ENCODE measurements at regions not wholly inside any gene's neighbourhood (a gene's known extent, or its start where the extent isn't known, plus 50 kb on each side); places are given as distances from the start of the nearest gene placed in this dataset.

DNA sequence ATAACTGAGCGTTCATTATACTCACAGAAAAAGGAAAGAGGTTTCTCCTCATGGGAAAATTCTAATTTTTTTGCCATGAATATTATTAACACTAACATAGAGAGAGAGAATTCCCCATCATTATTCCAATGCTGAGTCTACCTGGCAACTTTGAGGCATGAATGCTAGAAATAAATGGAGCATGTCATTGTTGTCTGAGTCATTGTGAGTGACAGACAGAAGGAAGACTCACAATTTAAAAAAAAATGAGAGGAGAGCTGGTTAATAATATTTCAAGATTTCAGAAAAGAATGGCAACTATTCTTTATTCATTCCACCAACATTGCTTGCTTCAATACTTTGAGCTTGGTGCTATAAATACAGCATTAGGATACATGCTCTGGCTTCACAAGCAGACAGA lies 170.4 kb upstream of the HS3ST1 start:
- Histone ChIP-seq H3K36me3 (no peaks in the 10 kb centered on the region), H3K27ac (no peak overlapping the region), H3K4me3 (no peak overlapping the region), H3K9me3 (no peaks in the 10 kb centered on the region), H3K4me1 (no peaks in the 10 kb centered on the region), H3K27me3 (no peaks in the 10 kb centered on the region)
- intact Hi-C loops (cut with DNase I): no loop called here
- no peak for ATAC-seq
- TF ChIP-seq POLR2A (IDR thresholded peaks at IDR 0.05): no peak
- TF ChIP-seq, protein P1, sequence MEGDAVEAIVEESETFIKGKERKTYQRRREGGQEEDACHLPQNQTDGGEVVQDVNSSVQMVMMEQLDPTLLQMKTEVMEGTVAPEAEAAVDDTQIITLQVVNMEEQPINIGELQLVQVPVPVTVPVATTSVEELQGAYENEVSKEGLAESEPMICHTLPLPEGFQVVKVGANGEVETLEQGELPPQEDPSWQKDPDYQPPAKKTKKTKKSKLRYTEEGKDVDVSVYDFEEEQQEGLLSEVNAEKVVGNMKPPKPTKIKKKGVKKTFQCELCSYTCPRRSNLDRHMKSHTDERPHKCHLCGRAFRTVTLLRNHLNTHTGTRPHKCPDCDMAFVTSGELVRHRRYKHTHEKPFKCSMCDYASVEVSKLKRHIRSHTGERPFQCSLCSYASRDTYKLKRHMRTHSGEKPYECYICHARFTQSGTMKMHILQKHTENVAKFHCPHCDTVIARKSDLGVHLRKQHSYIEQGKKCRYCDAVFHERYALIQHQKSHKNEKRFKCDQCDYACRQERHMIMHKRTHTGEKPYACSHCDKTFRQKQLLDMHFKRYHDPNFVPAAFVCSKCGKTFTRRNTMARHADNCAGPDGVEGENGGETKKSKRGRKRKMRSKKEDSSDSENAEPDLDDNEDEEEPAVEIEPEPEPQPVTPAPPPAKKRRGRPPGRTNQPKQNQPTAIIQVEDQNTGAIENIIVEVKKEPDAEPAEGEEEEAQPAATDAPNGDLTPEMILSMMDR (IDR thresholded peaks at IDR 0.05): no peak
- no peak for DNase-seq
- WGBS (ENCODE audit: insufficient coverage, low coverage, low lambda C conversion rate, missing lambda C conversion rate): 0% methylated on average over 1 of the region's 1 CpG

DNA sequence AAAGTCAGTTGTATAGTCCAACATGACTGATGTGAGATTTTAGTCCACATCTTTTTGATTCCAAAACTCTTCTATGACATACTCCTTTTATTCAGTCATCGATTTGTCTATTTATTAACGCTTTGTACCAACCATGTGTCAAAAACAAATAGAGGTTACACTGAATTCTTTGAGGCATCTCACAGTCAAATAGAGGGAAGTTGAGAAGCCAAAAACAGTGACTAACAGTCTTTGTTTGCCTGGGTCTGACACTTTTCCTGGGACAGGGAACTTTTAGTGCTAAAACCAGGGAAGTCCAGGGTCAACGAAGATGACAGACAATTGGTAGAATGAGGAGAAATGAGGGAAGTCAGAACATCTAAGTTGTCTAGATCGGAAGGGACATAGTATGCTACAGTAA lies 169.9 kb upstream of the HS3ST1 start:
- H3K27me3 ChIP-seq: no peaks in the 10 kb centered on the region
- intact Hi-C loops (cut with DNase I): no loop called here
- TF ChIP-seq, protein P1 (IDR thresholded peaks at IDR 0.05): no peak
- no peak for TF ChIP-seq POLR2A (IDR thresholded peaks at IDR 0.05)
- H3K4me3 ChIP-seq: no peak overlapping the region
- ATAC-seq (no peak), DNase-seq (no peak)
- no peak overlapping the region for H3K27ac ChIP-seq
- no peaks in the 10 kb centered on the region for H3K36me3 ChIP-seq
- WGBS (ENCODE audit: insufficient coverage, low coverage, low lambda C conversion rate, missing lambda C conversion rate): 21% methylated on average over 4 of the region's 4 CpGs
- no peaks in the 10 kb centered on the region for H3K9me3 ChIP-seq
- H3K4me1 ChIP-seq: no peaks in the 10 kb centered on the region

DNA sequence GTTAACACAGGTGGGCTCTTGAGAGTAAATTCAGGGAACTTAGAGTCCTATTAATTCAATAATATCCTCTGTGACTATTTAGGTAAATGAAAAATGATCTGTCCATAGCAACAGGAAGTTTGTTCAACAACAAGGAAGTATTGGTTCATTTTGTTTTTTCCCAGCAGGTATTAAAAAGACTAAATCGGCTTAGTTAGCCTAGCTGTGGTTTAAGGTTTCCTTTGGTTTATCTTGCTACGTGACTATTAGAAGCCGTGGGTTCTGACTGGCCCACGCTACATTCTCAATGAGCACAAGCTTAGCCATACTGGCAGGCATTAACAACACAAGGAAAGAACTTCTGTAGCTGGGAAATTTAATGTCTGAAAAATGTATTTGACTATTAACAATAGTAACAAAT lies 168.8 kb upstream of the HS3ST1 start:
- Histone ChIP-seq H3K27me3 (no peaks in the 10 kb centered on the region), H3K4me3 (no peak overlapping the region), H3K36me3 (no peaks in the 10 kb centered on the region), H3K9me3 (no peaks in the 10 kb centered on the region), H3K27ac (no peak overlapping the region), H3K4me1 (no peaks in the 10 kb centered on the region)
- DNase-seq (no peak), ATAC-seq (no peak)
- intact Hi-C loops (cut with DNase I): no loop called here
- TF ChIP-seq, protein P1 (IDR thresholded peaks at IDR 0.05): no peak
- TF ChIP-seq POLR2A (IDR thresholded peaks at IDR 0.05): no peak
- 37% methylated on average over 4 of the region's 4 CpGs for WGBS (ENCODE audit: insufficient coverage, low coverage, low lambda C conversion rate, missing lambda C conversion rate)

DNA sequence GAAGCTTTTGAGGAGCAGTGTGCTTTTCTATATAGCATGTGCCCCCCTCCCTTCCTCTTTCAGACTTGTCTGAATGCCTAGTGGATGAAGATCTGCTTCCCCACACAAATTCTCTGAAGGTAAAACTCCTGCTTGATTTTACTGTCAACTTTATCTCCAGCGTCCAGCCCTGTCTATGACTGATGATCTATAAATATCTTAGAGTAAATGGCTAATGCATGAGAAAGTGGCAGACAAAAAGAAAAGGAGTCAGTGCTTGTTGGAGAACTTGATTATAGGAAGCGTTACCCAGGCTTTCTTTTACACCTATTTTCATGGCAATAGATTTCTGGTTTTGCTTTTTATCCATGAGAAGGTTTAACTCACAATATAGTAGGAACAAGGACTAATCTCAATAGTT lies 168.3 kb upstream of the HS3ST1 start:
- Histone ChIP-seq H3K27ac (no peak overlapping the region), H3K36me3 (no peaks in the 10 kb centered on the region), H3K9me3 (no peaks in the 10 kb centered on the region), H3K4me1 (no peaks in the 10 kb centered on the region), H3K27me3 (no peaks in the 10 kb centered on the region), H3K4me3 (no peak overlapping the region)
- 54% methylated on average over 2 of the region's 2 CpGs for WGBS (ENCODE audit: insufficient coverage, low coverage, low lambda C conversion rate, missing lambda C conversion rate)
- DNase-seq (no peak), ATAC-seq (no peak)
- TF ChIP-seq, protein P1 (IDR thresholded peaks at IDR 0.05): no peak
- no peak for TF ChIP-seq POLR2A (IDR thresholded peaks at IDR 0.05)
- intact Hi-C loops (cut with DNase I): no loop called here

DNA sequence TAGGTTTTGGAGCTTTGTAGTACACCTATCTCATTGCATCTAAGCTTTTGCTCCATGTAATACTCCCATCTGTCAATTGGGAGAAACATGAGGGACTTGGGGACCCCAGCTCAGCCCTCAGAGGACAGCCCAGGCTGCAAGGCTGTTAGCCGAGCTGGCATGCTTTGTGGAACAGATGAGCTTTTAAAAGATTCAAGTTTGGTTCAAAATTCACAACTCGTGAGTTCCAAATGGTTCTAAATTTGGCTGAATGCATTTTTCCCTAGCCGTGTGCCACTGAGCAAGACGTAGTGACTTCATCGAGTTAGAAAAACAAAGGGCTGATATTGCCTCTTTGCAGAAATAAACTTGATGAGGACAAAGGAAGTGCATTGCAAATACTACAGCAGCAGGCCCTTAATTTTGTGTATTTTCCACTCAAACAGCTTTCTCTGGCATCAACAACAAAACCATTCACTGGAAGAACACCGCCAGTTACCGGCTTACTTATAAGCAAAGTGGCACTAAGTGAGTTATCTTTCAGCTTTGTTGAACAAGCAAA lies 165.0 kb upstream of the HS3ST1 start:
- intact Hi-C loops (cut with DNase I): no loop called here
- TF ChIP-seq, protein P1 (IDR thresholded peaks at IDR 0.05): no peak
- no peak for TF ChIP-seq POLR2A (IDR thresholded peaks at IDR 0.05)
- H3K9me3 ChIP-seq: no peaks in the 10 kb centered on the region
- no peaks in the 10 kb centered on the region for H3K36me3 ChIP-seq
- ATAC-seq (no peak), DNase-seq (no peak)
- H3K27me3 ChIP-seq: no peaks in the 10 kb centered on the region
- H3K4me3 ChIP-seq: no peak overlapping the region
- WGBS (ENCODE audit: insufficient coverage, low coverage, low lambda C conversion rate, missing lambda C conversion rate): 70% methylated on average over 7 of the region's 7 CpGs
- no peak overlapping the region for H3K27ac ChIP-seq
- H3K4me1 ChIP-seq: no peaks in the 10 kb centered on the region

Measured in right lobe of liver (tissue), 6 donors.